ENCODE measurements at regions not wholly inside any gene's neighbourhood (a gene's known extent, or its start where the extent isn't known, plus 50 kb on each side); places are given as distances from the start of the nearest gene placed in this dataset.

DNA sequence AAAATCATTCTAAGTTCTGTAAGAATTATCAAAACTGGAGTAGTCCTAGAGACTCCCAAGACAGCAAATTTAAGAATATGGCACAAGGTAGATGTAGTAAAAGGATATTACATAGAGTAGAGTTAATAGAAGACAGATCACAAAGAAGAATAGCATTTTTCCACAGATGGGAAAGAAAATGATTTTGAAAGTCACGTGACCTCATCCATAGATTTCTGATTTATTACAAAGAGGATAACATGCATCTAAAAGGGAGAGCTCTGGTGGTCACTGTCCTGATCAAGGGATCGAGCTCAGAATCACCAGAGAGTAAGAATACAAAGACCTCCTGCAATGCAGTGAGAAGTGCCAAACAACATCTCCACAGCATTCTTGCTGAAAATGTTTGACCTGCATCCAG lies 354.4 kb downstream of the TBL1XR1 start:
- intact Hi-C loops (cut with micrococcal nuclease): no loop called here
- H3K9ac ChIP-seq (ENCODE audit: insufficient read depth, low read length, poor library complexity, severe bottlenecking): no peak overlapping the region
- no peak overlapping the region for H3K4me3 ChIP-seq (replicated peaks in 1 of 3; ENCODE audit: low read depth in 2 of 3, low read length in 3 of 3)
- no peaks in the 10 kb centered on the region for H3K9me3 ChIP-seq (replicated peaks in 1 of 2; ENCODE audit: control insufficient read depth in 1 of 2, insufficient read depth in 1 of 2, low read length in 2 of 2)
- no peak overlapping the region for H3K4me2 ChIP-seq (replicated peaks; ENCODE audit: extremely low read depth, low read length, poor library complexity, severe bottlenecking)
- Mint-ChIP-seq H3K4me1 (no peaks in the 10 kb centered on the region), H3K27me3 (ENCODE audit: low read depth in 3 of 3) (peaks cover 0 to 2% (median 0%) of the 10 kb centered on the region in 3 donors), H3K36me3 (no peaks in the 10 kb centered on the region), H3K27ac (no peak overlapping the region), H3K9me3 (peaks cover 0 to 5% (median 0%) of the 10 kb centered on the region in 7 donors), H3K4me3 (no peak overlapping the region)
- H3K36me3 ChIP-seq (replicated peaks in 1 of 2; ENCODE audit: control insufficient read depth in 1 of 2, insufficient read depth in 2 of 2, low read length in 2 of 2): no peaks in the 10 kb centered on the region
- no peak overlapping the region for H3K27ac ChIP-seq (ENCODE audit: low read depth in 1 of 2, low read length in 2 of 2)
- TF ChIP-seq, protein P1, sequence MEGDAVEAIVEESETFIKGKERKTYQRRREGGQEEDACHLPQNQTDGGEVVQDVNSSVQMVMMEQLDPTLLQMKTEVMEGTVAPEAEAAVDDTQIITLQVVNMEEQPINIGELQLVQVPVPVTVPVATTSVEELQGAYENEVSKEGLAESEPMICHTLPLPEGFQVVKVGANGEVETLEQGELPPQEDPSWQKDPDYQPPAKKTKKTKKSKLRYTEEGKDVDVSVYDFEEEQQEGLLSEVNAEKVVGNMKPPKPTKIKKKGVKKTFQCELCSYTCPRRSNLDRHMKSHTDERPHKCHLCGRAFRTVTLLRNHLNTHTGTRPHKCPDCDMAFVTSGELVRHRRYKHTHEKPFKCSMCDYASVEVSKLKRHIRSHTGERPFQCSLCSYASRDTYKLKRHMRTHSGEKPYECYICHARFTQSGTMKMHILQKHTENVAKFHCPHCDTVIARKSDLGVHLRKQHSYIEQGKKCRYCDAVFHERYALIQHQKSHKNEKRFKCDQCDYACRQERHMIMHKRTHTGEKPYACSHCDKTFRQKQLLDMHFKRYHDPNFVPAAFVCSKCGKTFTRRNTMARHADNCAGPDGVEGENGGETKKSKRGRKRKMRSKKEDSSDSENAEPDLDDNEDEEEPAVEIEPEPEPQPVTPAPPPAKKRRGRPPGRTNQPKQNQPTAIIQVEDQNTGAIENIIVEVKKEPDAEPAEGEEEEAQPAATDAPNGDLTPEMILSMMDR (IDR thresholded peaks at IDR 0.05): no peak
- no peaks in the 10 kb centered on the region for H3K79me2 ChIP-seq (ENCODE audit: insufficient read depth, low read length)
- H3K27me3 ChIP-seq (ENCODE audit: control insufficient read depth in 2 of 2, insufficient read depth in 2 of 2, low read length in 2 of 2): no peaks in the 10 kb centered on the region
- WGBS (ENCODE audit: insufficient coverage): 100% methylated on average over 1 of the region's 2 CpGs
- H2AFZ ChIP-seq (ENCODE audit: insufficient read depth, low read depth, low read length, poor library complexity, severe bottlenecking): no peak overlapping the region
- H3K4me1 ChIP-seq (ENCODE audit: control insufficient read depth in 1 of 2, insufficient read depth in 2 of 2, low read length in 2 of 2): no peaks in the 10 kb centered on the region
- no peaks in the 10 kb centered on the region for H4K20me1 ChIP-seq (ENCODE audit: insufficient read depth, low read length)
- DNase-seq: no peak

- Histone ChIP-seq H3K36me3 (replicated peaks in 1 of 2; ENCODE audit: control insufficient read depth in 1 of 2, insufficient read depth in 2 of 2, low read length in 2 of 2) (no peaks in the 10 kb centered on the region), H4K20me1 (ENCODE audit: insufficient read depth, low read length) (no peaks in the 10 kb centered on the region), H3K27ac (ENCODE audit: low read depth in 1 of 2, low read length in 2 of 2) (no peak overlapping the region), H3K4me3 (replicated peaks in 1 of 3; ENCODE audit: low read depth in 2 of 3, low read length in 3 of 3) (no peak overlapping the region), H3K27me3 (ENCODE audit: control insufficient read depth in 2 of 2, insufficient read depth in 2 of 2, low read length in 2 of 2) (no peaks in the 10 kb centered on the region), H3K4me2 (replicated peaks; ENCODE audit: extremely low read depth, low read length, poor library complexity, severe bottlenecking) (no peak overlapping the region), H3K4me1 (ENCODE audit: control insufficient read depth in 1 of 2, insufficient read depth in 2 of 2, low read length in 2 of 2) (no peaks in the 10 kb centered on the region), H3K9ac (ENCODE audit: insufficient read depth, low read length, poor library complexity, severe bottlenecking) (no peak overlapping the region), H3K79me2 (ENCODE audit: insufficient read depth, low read length) (no peaks in the 10 kb centered on the region), H2AFZ (ENCODE audit: insufficient read depth, low read depth, low read length, poor library complexity, severe bottlenecking) (no peak overlapping the region), H3K9me3 (replicated peaks in 1 of 2; ENCODE audit: control insufficient read depth in 1 of 2, insufficient read depth in 1 of 2, low read length in 2 of 2) (no peaks in the 10 kb centered on the region)
- no peaks in the 10 kb centered on the region for H3K36me3 Mint-ChIP-seq
- no peak for DNase-seq
- H3K4me3 Mint-ChIP-seq: no peak overlapping the region
- WGBS (ENCODE audit: insufficient coverage): 96% methylated on average over 3 of the region's 8 CpGs
- H3K27ac Mint-ChIP-seq: no peak overlapping the region
- TF ChIP-seq, protein P1 (IDR thresholded peaks at IDR 0.05): no peak
- intact Hi-C loops (cut with micrococcal nuclease): no loop called here
- H3K27me3 Mint-ChIP-seq (ENCODE audit: low read depth in 3 of 3): peaks cover 0 to 2% (median 0%) of the 10 kb centered on the region in 3 donors
- peaks cover 0 to 5% (median 0%) of the 10 kb centered on the region in 7 donors for H3K9me3 Mint-ChIP-seq
- H3K4me1 Mint-ChIP-seq: no peaks in the 10 kb centered on the region
Measured at GRCh38 chr3:176840641-176841286, 356.5 kb downstream of the TBL1XR1 start.
